HCT116 (cell line): ENCODE measurements at regions not wholly inside any gene's neighbourhood (a gene's known extent, or its start where the extent isn't known, plus 50 kb on each side); places are given as distances from the start of the nearest gene placed in this dataset.

Experiments
- CTCF ChIP-seq, 3 experiments: fragments of 200-600 bp in 1 of 3; sonication (generic) in 1 of 3; IDR thresholded peaks in 2 of 3; conservative IDR thresholded peaks in 1 of 3; 2 replicates each; pipeline ENCODE4 v1.5.1; 2012 to 2017; ENCODE audit warnings: low read depth in 2 of 3, low read length in 2 of 3, antibody characterized with exemption in 1 of 3, borderline replicate concordance in 1 of 3, control low read depth in 1 of 3, mild to moderate bottlenecking in 1 of 3, mixed read lengths in 1 of 3, mixed run types in 1 of 3, moderate library complexity in 1 of 3; ENCODE audit not compliant: insufficient read depth in 1 of 3
- EZH2 ChIP-seq: fragments of 200-600 bp; sonication (generic); IDR thresholded peaks from 2 replicates; pipeline ENCODE4 v1.6.1; 2017; ENCODE audit warnings: antibody characterized with exemption, mixed run types

- TF ChIP-seq CTCF (IDR thresholded peaks at IDR 0.05 in 2 of 3, conservative IDR thresholded peaks at IDR 0.05 in 1 of 3; ENCODE audit: borderline replicate concordance in 1 of 3, insufficient read depth in 1 of 3, low read depth in 2 of 3, low read length in 2 of 3): no peak
- TF ChIP-seq EZH2: no peak
Observed at GRCh38 chr12:131350943-131351318, 360.0 kb upstream of the SFSWAP start.
